GM18505 (cell line): ENCODE measurements at regions not wholly inside any gene's neighbourhood (a gene's known extent, or its start where the extent isn't known, plus 50 kb on each side); places are given as distances from the start of the nearest gene placed in this dataset.

Experiments used
- ATAC-seq: cut with Tn5 transposase; IDR thresholded peaks from one replicate; pipeline ENCODE4 v1.9.1; 2021; ENCODE audit not compliant: unreplicated experiment
- POLR2A ChIP-seq: IDR thresholded peaks from 4 replicates; pipeline ENCODE4 v1.6.1; 2011; ENCODE audit warnings: borderline replicate concordance; ENCODE audit not compliant: insufficient read depth, insufficient read length; ENCODE audit errors: extremely low read depth

DNA sequence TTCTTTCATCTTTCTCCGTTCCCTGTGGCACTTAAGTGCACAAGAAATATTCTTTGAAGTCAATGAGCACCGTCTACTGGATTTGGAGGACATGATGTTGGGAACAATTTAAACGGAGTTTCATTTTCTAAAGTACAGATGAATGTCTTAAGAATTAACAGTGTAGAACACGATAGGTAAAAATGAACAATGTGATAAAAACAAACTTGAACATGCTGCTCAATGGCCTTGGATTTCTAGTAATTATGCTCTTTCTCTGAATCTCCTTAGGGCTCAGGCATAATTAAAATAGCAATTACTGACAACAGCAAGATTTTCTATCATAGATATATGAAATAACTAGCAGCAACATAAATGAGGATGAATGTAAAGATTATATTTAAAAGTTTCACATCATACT is 142.2 kb upstream of the CDH6 start:
- TF ChIP-seq POLR2A: no peak
- no peak for ATAC-seq

DNA sequence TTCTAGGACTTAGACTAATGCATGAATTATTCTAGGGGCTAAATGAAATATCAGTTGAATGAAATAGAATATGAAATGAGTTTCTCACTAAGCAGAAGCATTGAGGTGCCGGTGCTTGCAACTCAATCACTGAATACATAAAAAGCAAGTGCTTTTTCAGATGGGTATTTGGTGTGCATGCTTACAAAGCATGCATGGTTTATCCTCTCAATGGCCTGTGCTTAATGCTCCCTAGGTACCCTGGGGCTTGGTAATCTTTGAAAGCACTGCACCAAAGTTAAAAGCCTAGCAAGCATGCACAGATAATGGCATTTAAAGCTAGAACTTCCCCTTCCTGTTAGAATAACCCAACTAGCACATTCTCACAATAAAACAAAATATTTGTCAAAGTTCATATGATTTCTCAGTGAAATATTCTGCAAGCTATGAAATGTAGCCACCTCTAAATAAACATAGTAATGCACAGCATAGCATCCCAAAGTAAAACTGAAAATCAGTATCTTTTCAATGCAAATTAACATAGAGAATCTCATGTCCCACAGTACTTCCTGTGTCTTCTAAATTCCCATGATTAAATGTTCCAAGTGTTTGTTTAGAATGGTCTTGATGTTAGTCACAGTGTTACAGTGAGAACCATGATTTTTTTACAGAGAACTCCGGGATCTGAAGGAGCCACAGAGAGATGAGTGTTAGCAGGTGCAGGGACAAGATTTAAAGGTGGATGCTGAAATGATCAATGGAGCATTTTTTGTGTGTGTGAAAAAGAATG is 143.4 kb upstream of the CDH6 start:
- TF ChIP-seq POLR2A: no peak
- no peak for ATAC-seq

DNA sequence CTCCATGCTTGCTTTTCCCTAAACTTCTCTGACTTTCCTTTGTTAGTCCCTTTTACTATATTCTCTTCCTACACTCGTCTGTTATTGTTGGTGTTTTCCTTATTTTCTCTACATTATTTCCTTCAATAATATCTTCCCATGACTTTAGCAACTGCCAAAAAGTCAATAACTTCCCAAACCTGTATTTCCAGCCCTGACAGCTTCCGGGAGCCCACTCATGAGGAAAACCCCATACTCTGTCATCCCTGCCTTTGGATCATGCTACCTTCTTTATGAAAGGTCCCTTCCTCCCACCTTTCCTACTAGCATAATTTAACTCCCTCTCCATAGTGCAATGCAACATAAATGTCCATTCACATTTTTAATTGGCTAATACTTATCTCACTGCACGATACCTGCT is 144.0 kb upstream of the CDH6 start:
- no peak for ATAC-seq
- no peak for TF ChIP-seq POLR2A

DNA sequence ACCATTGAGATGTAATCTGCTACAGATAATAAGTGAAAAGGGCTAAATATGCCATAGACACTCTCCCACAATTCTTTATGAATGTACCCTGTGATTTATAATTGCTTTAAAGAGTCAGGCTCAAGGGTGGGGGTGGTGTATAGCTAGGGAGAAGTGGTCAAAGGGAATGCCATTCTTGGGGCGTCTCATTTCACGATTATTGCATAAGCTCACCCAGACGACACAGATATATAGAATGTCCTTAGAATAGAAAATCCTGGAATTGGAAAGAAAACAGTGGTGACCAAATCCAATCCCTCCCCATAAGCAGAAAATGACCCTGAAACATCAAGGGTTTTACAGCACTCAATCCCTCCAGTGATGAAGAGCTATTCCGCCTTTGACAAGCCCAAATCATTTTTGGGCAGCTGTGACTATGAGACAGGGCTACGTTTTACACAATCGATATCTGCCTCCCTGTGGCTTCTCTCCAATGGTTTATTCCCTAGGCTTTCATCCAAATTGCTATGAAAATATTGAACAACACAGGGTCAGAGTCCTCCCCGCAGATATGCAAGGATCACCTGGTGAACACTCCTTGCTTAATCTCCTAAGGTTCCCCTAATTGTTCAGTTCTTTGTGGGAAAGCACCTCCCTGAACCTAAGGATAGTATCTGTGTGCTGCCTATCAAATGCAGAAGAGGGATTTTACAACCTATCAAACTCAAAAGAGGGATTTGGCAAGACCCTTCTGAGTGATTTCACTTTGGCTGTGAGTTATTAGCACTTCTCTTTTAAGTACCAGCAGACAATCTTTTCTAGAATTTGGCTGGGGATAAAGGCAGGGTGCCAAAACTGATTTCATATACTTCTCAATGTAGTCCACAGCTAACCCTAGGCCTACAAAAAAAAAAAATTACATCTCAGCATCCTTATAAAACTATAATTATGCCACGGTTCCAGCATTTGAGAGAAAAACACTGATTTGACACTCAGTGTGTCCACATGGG is 144.9 kb upstream of the CDH6 start:
- no peak for TF ChIP-seq POLR2A
- no peak for ATAC-seq

DNA sequence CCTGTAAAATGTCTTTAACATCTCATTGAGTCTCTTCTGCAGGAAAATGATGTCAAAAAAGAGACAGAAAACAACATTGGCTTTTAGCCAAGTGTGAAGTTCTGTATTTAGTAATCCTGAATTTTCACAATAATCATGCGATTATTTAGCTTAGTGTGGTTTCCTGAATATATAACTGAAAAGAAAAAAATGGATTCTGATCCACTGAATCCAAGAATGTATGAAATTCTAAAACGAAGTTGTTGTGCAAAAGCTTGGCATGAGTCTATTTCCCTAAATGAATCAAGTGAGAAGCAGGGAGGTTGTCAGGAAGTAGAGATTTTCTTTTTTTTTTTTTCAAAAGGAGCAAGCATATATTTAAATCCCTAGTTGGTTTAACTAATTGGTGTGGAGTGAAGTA is 145.9 kb upstream of the CDH6 start:
- TF ChIP-seq POLR2A: no peak
- no peak for ATAC-seq

DNA sequence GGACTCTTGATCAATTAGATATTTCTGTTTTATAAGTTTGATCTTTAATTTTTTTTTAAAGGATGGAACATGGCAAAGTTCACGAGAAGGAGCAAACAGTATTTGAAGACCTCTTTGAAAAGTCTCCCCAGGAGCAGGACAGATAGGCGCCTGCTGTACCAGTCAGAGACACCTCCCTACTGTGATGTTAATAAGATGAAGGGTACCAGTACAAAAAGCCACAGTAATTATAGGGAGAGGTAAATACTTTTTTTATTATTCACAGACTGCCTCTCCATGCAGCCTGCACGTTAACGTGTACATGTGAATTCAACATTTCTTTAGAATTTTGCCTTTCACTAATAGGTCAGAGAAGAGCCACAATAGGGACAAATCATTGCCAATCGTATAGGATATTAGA is 146.5 kb upstream of the CDH6 start:
- no peak for TF ChIP-seq POLR2A
- no peak for ATAC-seq

DNA sequence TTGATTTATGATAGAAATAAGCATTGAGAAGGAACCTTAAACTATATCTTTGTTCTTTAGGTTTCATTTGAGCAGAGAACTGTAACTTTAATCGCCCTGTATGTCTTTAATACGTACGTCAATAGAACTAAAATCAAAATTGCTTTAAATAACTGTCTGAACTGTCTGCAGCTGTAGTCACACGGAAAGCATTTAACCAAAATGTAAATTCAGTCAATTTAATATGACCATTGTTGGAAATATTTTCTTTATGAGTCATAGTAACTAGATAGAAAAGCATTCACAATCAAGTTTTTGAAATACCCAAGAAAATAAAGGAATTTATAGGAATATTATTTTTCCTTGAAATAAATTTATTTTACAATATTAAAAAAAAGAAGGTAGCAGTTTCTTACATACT is 157.1 kb upstream of the CDH6 start:
- no peak for ATAC-seq
- no peak for TF ChIP-seq POLR2A

DNA sequence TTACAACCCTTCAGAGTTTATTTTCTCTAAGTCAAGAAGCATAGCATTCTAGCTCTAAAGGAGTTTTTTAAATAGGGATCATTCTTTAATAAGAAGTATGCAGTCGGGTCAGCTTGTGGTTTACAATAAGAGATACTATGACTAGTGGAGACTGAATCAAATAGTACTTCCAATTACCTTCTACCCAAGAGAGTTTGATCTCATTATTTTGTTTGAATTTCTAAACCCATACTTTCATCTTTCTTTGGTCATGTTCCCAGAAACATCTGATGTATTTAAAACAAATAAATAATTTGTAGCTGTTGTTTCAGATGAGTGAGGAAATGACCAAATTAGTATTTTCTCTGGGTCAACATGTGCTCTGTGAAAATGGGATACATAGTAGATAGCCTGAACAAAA is 160.2 kb upstream of the CDH6 start:
- no peak for ATAC-seq
- TF ChIP-seq POLR2A: no peak

DNA sequence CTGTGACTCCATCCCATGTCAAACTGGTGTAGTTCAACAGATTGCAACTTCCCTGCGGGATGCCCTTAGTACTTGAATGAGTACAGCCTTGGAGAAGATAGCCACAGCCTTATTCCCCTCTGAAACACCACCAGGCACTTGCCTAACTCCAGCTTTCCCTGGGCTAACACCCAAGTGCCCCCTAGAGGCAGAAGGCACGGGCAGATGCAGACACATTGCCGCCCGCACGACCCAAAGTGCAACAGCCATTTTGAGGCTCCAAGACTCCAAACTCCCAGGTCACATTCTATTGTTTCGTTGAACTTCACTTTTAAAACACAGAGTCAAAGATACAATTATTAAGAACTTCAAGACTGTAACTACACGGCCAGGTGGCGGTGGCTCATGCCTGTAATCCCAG is 163.6 kb upstream of the CDH6 start:
- ATAC-seq: no peak
- no peak for TF ChIP-seq POLR2A

DNA sequence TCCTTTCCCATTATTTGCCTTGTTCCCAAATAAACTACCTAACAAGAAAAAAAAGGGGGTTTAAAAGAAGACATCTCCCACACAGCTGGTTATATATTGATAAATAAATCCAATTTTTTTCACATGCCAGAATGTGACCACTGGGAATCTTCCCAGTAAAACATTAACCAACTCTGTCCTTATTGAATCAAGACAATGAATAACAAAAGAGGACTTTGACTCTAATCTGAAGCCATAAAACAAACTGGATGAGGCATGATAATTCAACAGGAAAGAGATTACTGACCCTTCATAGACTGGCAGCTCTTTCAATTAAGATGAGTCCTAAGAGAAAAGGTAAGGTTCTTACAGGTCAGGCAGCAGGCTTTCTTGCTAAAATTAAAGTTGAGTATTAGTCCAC is 165.8 kb upstream of the CDH6 start:
- ATAC-seq: no peak
- TF ChIP-seq POLR2A: no peak

DNA sequence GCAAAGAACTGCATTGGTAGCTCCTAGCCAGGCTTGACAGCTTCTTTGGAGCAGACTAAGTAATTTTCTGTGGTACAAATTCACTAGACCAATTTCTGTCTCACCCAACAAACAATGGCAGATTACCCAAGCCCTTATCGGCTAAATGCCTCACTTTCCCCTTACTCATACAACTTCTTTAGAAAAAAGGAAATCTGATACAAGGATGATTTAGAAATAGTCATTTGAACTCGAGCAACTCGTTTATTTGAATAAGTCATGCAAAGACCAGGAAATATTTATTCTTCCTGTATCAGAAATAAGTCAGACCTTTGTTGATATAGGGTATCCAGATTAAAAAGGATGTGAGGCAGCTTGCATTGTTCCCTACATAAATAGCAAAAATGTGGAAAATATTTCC is 170.4 kb upstream of the CDH6 start:
- TF ChIP-seq POLR2A: no peak
- ATAC-seq: no peak

DNA sequence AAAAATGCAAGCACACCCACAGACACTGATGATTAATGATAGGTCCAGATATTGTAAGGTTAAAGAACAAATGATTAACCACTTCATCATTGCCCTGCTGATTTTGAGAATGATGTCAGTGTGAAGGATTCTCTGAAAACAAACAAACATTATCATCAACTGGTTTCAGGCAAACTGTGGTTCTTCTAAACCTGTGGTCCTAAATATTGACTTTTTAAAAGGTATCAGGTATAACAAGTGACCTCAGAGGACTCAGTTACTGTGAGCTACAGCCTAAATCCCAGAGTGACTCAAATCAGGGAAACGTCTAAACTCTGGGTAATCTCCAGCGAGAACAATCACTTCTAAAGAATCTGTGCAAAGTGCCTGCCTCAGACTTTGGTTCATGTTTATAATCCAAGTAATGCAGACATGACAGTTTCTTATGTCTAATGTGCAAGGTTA is 172.3 kb upstream of the CDH6 start:
- no peak for TF ChIP-seq POLR2A
- ATAC-seq: no peak

DNA sequence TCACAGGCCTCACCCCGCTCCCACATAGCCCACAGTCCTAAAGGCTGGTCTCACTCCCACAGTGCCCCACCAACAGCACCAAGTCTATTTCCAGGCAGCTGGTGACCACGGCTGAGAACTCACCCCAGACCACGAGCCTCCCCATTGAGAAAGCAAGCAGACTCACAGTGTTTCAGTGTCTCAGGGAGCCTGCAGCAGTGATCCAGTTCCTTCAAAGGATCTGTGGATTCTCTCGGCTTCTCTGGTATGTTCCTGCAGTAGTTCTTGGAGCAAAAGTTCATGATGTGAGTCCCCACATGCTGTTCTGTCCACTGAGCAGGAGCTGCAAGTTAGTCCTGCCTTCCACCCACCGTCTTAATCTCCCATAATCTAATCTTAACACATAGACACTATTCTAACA is 185.3 kb upstream of the CDH6 start:
- no peak for ATAC-seq
- no peak for TF ChIP-seq POLR2A

DNA sequence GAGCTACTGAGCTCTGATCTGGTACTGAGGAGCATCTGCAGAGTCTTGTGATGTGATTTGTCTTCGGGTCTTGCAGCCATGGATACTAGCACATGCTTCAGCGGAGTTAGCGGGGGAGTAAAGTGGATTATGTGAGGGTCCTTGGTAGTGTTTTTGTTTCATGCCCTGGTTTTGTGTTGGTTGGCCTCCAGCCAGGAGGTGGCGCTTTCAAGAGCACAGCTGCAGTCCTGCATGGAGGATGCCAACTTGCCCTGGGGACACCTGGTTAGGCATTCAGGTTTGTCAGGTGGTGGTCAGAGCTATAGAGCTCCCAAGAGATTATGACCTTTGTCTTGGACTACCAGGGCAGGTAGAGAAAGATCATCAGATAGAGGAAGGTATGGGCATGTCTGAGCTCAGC is 185.8 kb upstream of the CDH6 start:
- ATAC-seq: no peak
- no peak for TF ChIP-seq POLR2A
